Endothelial cell of umbilical vein (primary cell): ENCODE measurements at regions not wholly inside any gene's neighbourhood (a gene's known extent, or its start where the extent isn't known, plus 50 kb on each side); places are given as distances from the start of the nearest gene placed in this dataset.

Experiments used
- BruUV-seq: library from RNA; stranded (reverse); fragments of 400-500 nt; replicated peaks from 2 replicates; lab custom pipeline; 2021; lab: Mats Ljungman, UMichigan
- CTCF ChIA-PET: fragments of 300-600, 350-600 bp; sonication (Branson Sonifier 250); formaldehyde crosslinking; loops from one replicate; lab custom pipeline; 2021; ENCODE audit warnings: antibody characterized with exemption, inconsistent platforms; lab: Charles Lee
- POLR2A ChIA-PET: fragments of 300-600, 350-600 bp; sonication (Branson Sonifier 250); formaldehyde crosslinking; loops from one replicate; lab custom pipeline; 2021; ENCODE audit warnings: antibody characterized with exemption, inconsistent platforms; lab: Charles Lee
- DNase-seq: peaks from one replicate; pipeline ENCODE4 v3.0.0-alpha.2; 2011; ENCODE audit warnings: low read depth, low spot score
- FAIRE-seq: peaks from 2 replicates; lab custom pipeline; 2011; peaks lifted over from hg19 to GRCh38; lab: Jason Lieb, UNC
- H2AFZ ChIP-seq: 2 replicates; pipeline ENCODE4 v1.6.0; 2012; ENCODE audit warnings: low read depth, low read length, control low read depth, inconsistent platforms
- H3K27ac ChIP-seq: 2 replicates; pipeline ENCODE4 v1.5.1; 2011; ENCODE audit warnings: low read depth, mild to moderate bottlenecking, control low read depth, low read length, moderate library complexity; ENCODE audit not compliant: insufficient read depth
- H3K27me3 ChIP-seq, 2 experiments: 2 replicates each; pipeline versions ENCODE4 v1.6.0 to v1.6.1; 2011; ENCODE audit warnings: low read length in 2 of 2, mixed read lengths in 1 of 2; ENCODE audit not compliant: control insufficient read depth in 2 of 2, insufficient read depth in 2 of 2
- H3K36me3 ChIP-seq, 2 experiments: 2 replicates in 1 of 2; 3 replicates in 1 of 2; pipeline ENCODE4 v1.5.1; 2011; ENCODE audit warnings: low read length in 2 of 2, mild to moderate bottlenecking in 1 of 2, moderate library complexity in 1 of 2; ENCODE audit not compliant: control insufficient read depth in 2 of 2, insufficient read depth in 2 of 2; ENCODE audit errors: extremely low read depth in 1 of 2
- H3K4me1 ChIP-seq: 3 replicates; pipeline ENCODE4 v1.5.1; 2011; ENCODE audit warnings: mild to moderate bottlenecking, low read length; ENCODE audit not compliant: control insufficient read depth, insufficient read depth; ENCODE audit errors: extremely low read depth
- H3K4me2 ChIP-seq: 2 replicates; pipeline ENCODE4 v1.6.1; 2011; ENCODE audit warnings: low read length, control low read depth, mixed read lengths; ENCODE audit not compliant: insufficient read depth
- H3K4me3 ChIP-seq, 3 experiments: fragments of 200-600 bp in 1 of 3; sonication (generic), shearing (Covaris generic) in 1 of 3; replicated peaks in 1 of 3; 2 replicates each; pipeline ENCODE4 v1.5.1; 2011 to 2016; ENCODE audit warnings: control low read depth in 3 of 3, low read length in 3 of 3, mild to moderate bottlenecking in 2 of 3, inconsistent platforms in 1 of 3, low read depth in 1 of 3, moderate library complexity in 1 of 3; ENCODE audit not compliant: insufficient read depth in 1 of 3
- H3K79me2 ChIP-seq: 2 replicates; pipeline ENCODE4 v1.6.0; 2012; ENCODE audit warnings: low read length, inconsistent platforms; ENCODE audit not compliant: control insufficient read depth, insufficient read depth
- H3K9ac ChIP-seq: replicated peaks from 2 replicates; pipeline ENCODE3; 2011; ENCODE audit warnings: low read length, control low read depth; ENCODE audit not compliant: insufficient read depth; ENCODE audit errors: extremely low read depth
- H3K9me1 ChIP-seq: replicated peaks from 3 replicates; pipeline ENCODE4 v1.6.0; 2011; ENCODE audit warnings: mild to moderate bottlenecking, low read length; ENCODE audit not compliant: control insufficient read depth, insufficient read depth; ENCODE audit errors: extremely low read depth
- H3K9me3 ChIP-seq: replicated peaks from 2 replicates; pipeline ENCODE4 v1.5.1; 2012; ENCODE audit warnings: low read length, inconsistent platforms; ENCODE audit not compliant: control insufficient read depth, insufficient read depth
- H4K20me1 ChIP-seq: replicated peaks from 2 replicates; pipeline ENCODE3; 2011; ENCODE audit warnings: mild to moderate bottlenecking, low read length; ENCODE audit not compliant: control insufficient read depth, insufficient read depth; ENCODE audit errors: extremely low read depth
- EZH2 ChIP-seq: IDR thresholded peaks from 2 replicates; pipeline ENCODE4 v1.6.1; 2012; ENCODE audit warnings: borderline replicate concordance, low read depth, mild to moderate bottlenecking, moderate library complexity, low read length, inconsistent platforms; ENCODE audit not compliant: severe bottlenecking
- FOS ChIP-seq: IDR thresholded peaks from 2 replicates; pipeline ENCODE4 v1.6.1; 2011; ENCODE audit warnings: mild to moderate bottlenecking, low read length, moderate library complexity, borderline replicate concordance; ENCODE audit not compliant: insufficient read depth
- GATA2 ChIP-seq: IDR thresholded peaks from 2 replicates; pipeline ENCODE4 v1.7.0; 2011; ENCODE audit warnings: low read depth, mild to moderate bottlenecking, moderate library complexity, mixed read lengths, low read length; ENCODE audit not compliant: insufficient read length, insufficient read depth
- JUN ChIP-seq: IDR thresholded peaks from 2 replicates; pipeline ENCODE4 v1.6.1; 2011; ENCODE audit warnings: borderline replicate concordance, low read depth; ENCODE audit not compliant: insufficient read length, insufficient read depth
- MYC ChIP-seq: IDR thresholded peaks from one replicate; pipeline ENCODE4 v1.6.1; 2011; ENCODE audit warnings: mild to moderate bottlenecking, low read depth, low read length
- POLR2A ChIP-seq: IDR thresholded peaks from 2 replicates; pipeline ENCODE4 v1.6.1; 2012; ENCODE audit warnings: low read depth, mild to moderate bottlenecking, control low read depth, low read length
- POLR2AphosphoS5 ChIP-seq: IDR thresholded peaks from 2 replicates; pipeline ENCODE4 v1.6.1; 2012; ENCODE audit warnings: low read depth, mild to moderate bottlenecking, control low read depth, low read length, moderate library complexity; ENCODE audit not compliant: insufficient read depth
- dilution Hi-C: fragments of 300-500 bp; cut with MboI; formaldehyde crosslinking; loops from one replicate; pipeline ENCODE4 v1.15.0; 2019; ENCODE audit warnings: low sequenced_read_pairs; ENCODE audit not compliant: extremely low pct_ligation_motif_present
- intact Hi-C: fragments of 100-400 bp; cut with micrococcal nuclease; formaldehyde crosslinking; loops from one replicate; pipeline ENCODE4 v1.10.0; 2022
- TF ChIP-seq, protein P1 (sequence below): IDR thresholded peaks from 2 replicates; pipeline ENCODE4 v1.6.1; 2011; ENCODE audit not compliant: insufficient read depth, insufficient read length
- TF ChIP-seq, protein P2 (sequence below), 2 donors: IDR thresholded peaks; 1 replicate in 1 of 2; 2 replicates in 1 of 2; pipeline ENCODE4 v1.5.1; 2011; ENCODE audit warnings: low read length in 2 of 2, mild to moderate bottlenecking in 2 of 2, moderate library complexity in 2 of 2, control low read depth in 1 of 2, inconsistent platforms in 1 of 2, low read depth in 1 of 2; ENCODE audit not compliant: insufficient read depth in 1 of 2; ENCODE audit errors: extremely low read depth in 1 of 2

DNA sequence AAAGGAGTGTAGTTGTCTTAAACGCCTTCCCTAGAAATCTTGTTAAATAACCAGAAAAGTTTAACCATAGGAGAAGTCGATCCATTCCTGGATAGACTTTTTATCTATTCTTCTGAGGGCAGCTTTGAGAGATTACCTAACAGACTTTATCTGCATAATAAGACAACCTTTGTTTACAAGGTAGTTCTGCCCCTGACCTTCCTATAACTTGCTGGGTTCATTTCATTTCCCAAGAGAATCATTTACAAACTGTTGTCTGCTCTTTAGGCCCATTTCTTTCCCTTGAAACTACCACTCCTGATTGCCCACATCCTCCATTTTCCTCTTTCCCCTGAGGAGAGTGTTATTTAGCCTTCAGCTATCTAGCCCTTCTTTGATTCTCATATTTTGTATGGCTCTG is 65.9 kb upstream of the VPS13A start:
- H3K9ac ChIP-seq = no peak overlapping the region
- H3K79me2 ChIP-seq = no peaks in the 10 kb centered on the region
- H3K9me1 ChIP-seq = no peaks in the 10 kb centered on the region
- H3K4me3 ChIP-seq = no peak overlapping the region
- ChIA-PET POLR2A (no interaction called here), CTCF (no interaction called here)
- BruUV-seq = no TSS peak
- no peaks in the 10 kb centered on the region for H3K4me1 ChIP-seq
- DNase-seq (no peak), FAIRE-seq (no peak)
- no peak overlapping the region for H3K4me2 ChIP-seq
- TF ChIP-seq POLR2A (no peak), MYC (no peak), GATA2 (no peak), JUN (no peak), EZH2 (no peak), FOS (no peak), POLR2AphosphoS5 (no peak)
- TF ChIP-seq, protein P1, sequence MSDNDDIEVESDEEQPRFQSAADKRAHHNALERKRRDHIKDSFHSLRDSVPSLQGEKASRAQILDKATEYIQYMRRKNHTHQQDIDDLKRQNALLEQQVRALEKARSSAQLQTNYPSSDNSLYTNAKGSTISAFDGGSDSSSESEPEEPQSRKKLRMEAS = no peak
- TF ChIP-seq, protein P2, sequence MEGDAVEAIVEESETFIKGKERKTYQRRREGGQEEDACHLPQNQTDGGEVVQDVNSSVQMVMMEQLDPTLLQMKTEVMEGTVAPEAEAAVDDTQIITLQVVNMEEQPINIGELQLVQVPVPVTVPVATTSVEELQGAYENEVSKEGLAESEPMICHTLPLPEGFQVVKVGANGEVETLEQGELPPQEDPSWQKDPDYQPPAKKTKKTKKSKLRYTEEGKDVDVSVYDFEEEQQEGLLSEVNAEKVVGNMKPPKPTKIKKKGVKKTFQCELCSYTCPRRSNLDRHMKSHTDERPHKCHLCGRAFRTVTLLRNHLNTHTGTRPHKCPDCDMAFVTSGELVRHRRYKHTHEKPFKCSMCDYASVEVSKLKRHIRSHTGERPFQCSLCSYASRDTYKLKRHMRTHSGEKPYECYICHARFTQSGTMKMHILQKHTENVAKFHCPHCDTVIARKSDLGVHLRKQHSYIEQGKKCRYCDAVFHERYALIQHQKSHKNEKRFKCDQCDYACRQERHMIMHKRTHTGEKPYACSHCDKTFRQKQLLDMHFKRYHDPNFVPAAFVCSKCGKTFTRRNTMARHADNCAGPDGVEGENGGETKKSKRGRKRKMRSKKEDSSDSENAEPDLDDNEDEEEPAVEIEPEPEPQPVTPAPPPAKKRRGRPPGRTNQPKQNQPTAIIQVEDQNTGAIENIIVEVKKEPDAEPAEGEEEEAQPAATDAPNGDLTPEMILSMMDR (IDR thresholded peaks at IDR 0.05; ENCODE audit: extremely low read depth in 1 of 2, insufficient read depth in 1 of 2, low read depth in 1 of 2, low read length in 2 of 2) = no peak
- H3K36me3 ChIP-seq = no peaks in the 10 kb centered on the region
- no peaks in the 10 kb centered on the region for H3K9me3 ChIP-seq
- peaks cover 4 to 5% of the 10 kb centered on the region in 2 experiments for H3K27me3 ChIP-seq
- no peaks in the 10 kb centered on the region for H4K20me1 ChIP-seq
- intact Hi-C loops = no loop called here
- dilution Hi-C loops = no loop called here
- H2AFZ ChIP-seq = no peak overlapping the region
- H3K27ac ChIP-seq = no peak overlapping the region
